HG03159 (cell line): ENCODE measurements at regions not wholly inside any gene's neighbourhood (a gene's known extent, or its start where the extent isn't known, plus 50 kb on each side); places are given as distances from the start of the nearest gene placed in this dataset.
"Not testable (repeated sequence)": the region's sequence is repeated elsewhere in the genome, so short reads cannot be mapped to it uniquely, and the experiment has no call there.

Source experiments
- ATAC-seq: cut with Tn5 transposase; IDR thresholded peaks from one replicate; pipeline ENCODE4 v1.9.1; 2021; ENCODE audit warnings: mild to moderate bottlenecking, moderate library complexity; ENCODE audit not compliant: unreplicated experiment

GRCh38 chr10:117492504-117492903 lies 50.0 kb upstream of the EMX2 start:
- ATAC-seq: no peak

GRCh38 chr10:117488004-117488403 lies 54.5 kb upstream of the EMX2 start:
- ATAC-seq: no peak

GRCh38 chr10:117486606-117487005 lies 55.9 kb upstream of the EMX2 start:
- ATAC-seq: no peak

GRCh38 chr10:117483056-117483590 lies 59.4 kb upstream of the EMX2 start:
- no peak for ATAC-seq

GRCh38 chr10:117481011-117481410 lies 61.5 kb upstream of the EMX2 start:
- ATAC-seq: not testable (repeated sequence)

- ATAC-seq: no peak
Measured at GRCh38 chr10:117480097-117480496, 62.4 kb upstream of the EMX2 start.

- ATAC-seq: no peak
Measured at GRCh38 chr10:117477961-117478670, 64.4 kb upstream of the EMX2 start.

GRCh38 chr10:117477211-117477947 lies 65.2 kb upstream of the EMX2 start:
- no peak for ATAC-seq

GRCh38 chr10:117476716-117477115 lies 65.8 kb upstream of the EMX2 start:
- ATAC-seq: no peak

GRCh38 chr10:117476281-117476680 lies 66.3 kb upstream of the EMX2 start:
- no peak for ATAC-seq

GRCh38 chr10:117472872-117473271 lies 69.7 kb upstream of the EMX2 start:
- ATAC-seq: peak; percentile 76

GRCh38 chr10:117471344-117471874 lies 71.1 kb upstream of the EMX2 start:
- ATAC-seq: no peak

GRCh38 chr10:117470733-117471132 lies 71.8 kb upstream of the EMX2 start:
- ATAC-seq: no peak

GRCh38 chr10:117468665-117469064 lies 73.9 kb upstream of the EMX2 start:
- no peak for ATAC-seq

- ATAC-seq: no peak
Measured at GRCh38 chr10:117464176-117464575, 78.4 kb upstream of the EMX2 start.

GRCh38 chr10:117463545-117463920 lies 79.0 kb upstream of the EMX2 start:
- ATAC-seq: no peak

- ATAC-seq: no peak
Measured at GRCh38 chr10:117462816-117463544, 79.6 kb upstream of the EMX2 start.

- ATAC-seq: no peak
Measured at GRCh38 chr10:117462424-117462792, 80.1 kb upstream of the EMX2 start.

- ATAC-seq: no peak
Measured at GRCh38 chr10:117461766-117462423, 80.7 kb upstream of the EMX2 start.

GRCh38 chr10:117460846-117461765 lies 81.4 kb upstream of the EMX2 start:
- no peak for ATAC-seq
